ENCODE measurements at regions not wholly inside any gene's neighbourhood (a gene's known extent, or its start where the extent isn't known, plus 50 kb on each side); places are given as distances from the start of the nearest gene placed in this dataset.

GRCh38 chr10:6711881-6712280 lies 131.8 kb upstream of the PRKCQ start:
- Histone ChIP-seq H3K4me3 (ENCODE audit: low read length in 2 of 2) (no peak overlapping the region), H3K27me3 (ENCODE audit: control insufficient read depth in 3 of 3, insufficient read depth in 3 of 3, low read depth in 1 of 3, low read length in 3 of 3) (no peaks in the 10 kb centered on the region), H2BK120ac (ENCODE audit: low read depth, low read length) (no peak overlapping the region), H3K36me3 (replicated peaks in 1 of 2; ENCODE audit: control insufficient read depth in 2 of 2, insufficient read depth in 2 of 2, low read length in 2 of 2) (no peaks in the 10 kb centered on the region), H3K4ac (ENCODE audit: low read length) (no peak overlapping the region), H4K8ac (ENCODE audit: low read depth, low read length) (no peak overlapping the region), H3K23ac (ENCODE audit: low read depth, low read length, poor library complexity) (no peak overlapping the region), H3K4me1 (ENCODE audit: control insufficient read depth in 2 of 2, insufficient read depth in 1 of 2, low read depth in 1 of 2, low read length in 2 of 2) (no peaks in the 10 kb centered on the region), H3K18ac (ENCODE audit: low read length) (no peak overlapping the region), H2BK12ac (ENCODE audit: low read length) (no peak overlapping the region), H3K14ac (ENCODE audit: low read length) (no peak overlapping the region), H2BK5ac (ENCODE audit: low read length) (no peak overlapping the region), H3K9ac (ENCODE audit: low read depth, low read length, poor library complexity) (no peak overlapping the region), H3K79me1 (ENCODE audit: low read depth, low read length) (no peaks in the 10 kb centered on the region), H4K91ac (ENCODE audit: low read depth, low read length, poor library complexity) (no peak overlapping the region), H2AFZ (ENCODE audit: low read length) (no peak overlapping the region), H3K9me3 (replicated peaks in 1 of 2; ENCODE audit: control insufficient read depth in 2 of 2, insufficient read depth in 1 of 2, low read depth in 1 of 2, low read length in 2 of 2) (no peaks in the 10 kb centered on the region), H3K27ac (replicated peaks; ENCODE audit: low read length) (no peak overlapping the region), H3K4me2 (ENCODE audit: insufficient read depth, low read length, poor library complexity, severe bottlenecking) (no peak overlapping the region), H2BK15ac (ENCODE audit: low read length) (no peak overlapping the region), H2AK5ac (ENCODE audit: low read depth, low read length) (no peak overlapping the region)
- DNase-seq (ENCODE audit: low spot score), result no peak
- 100% methylated on average over 2 of the region's 17 CpGs; no CpG with 5 or more reads in 1 of the 2 donors for WGBS, 2 donors (ENCODE audit: extremely low coverage in 2 of 2, insufficient read length in 2 of 2, insufficient replicate concordance in 1 of 2)

DNA sequence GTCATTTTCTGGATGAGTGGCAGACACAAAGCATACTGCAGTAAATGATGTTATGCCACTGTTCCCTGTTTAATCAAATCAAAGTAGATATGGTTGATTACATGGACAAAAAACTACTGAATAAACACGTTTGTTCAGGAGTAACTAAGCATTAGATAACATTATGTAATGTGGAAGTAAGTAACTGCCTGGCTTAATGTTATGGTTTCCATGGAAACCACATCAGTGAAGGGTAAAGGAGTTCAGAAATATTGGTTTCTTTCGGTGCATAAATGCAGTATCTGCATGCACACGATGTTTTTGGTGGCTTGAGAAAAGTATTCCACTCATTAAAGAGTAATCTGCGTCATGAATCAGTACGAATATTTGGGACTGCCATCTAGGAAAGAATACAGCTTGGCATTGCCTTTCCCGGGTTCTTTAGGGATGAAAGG lies 131.3 kb upstream of the PRKCQ start:
- Histone ChIP-seq H2BK5ac (ENCODE audit: low read length) (no peak overlapping the region), H3K4me1 (ENCODE audit: control insufficient read depth in 2 of 2, insufficient read depth in 1 of 2, low read depth in 1 of 2, low read length in 2 of 2) (no peaks in the 10 kb centered on the region), H2BK15ac (ENCODE audit: low read length) (no peak overlapping the region), H4K91ac (ENCODE audit: low read depth, low read length, poor library complexity) (no peak overlapping the region), H3K9me3 (replicated peaks in 1 of 2; ENCODE audit: control insufficient read depth in 2 of 2, insufficient read depth in 1 of 2, low read depth in 1 of 2, low read length in 2 of 2) (no peaks in the 10 kb centered on the region), H3K27me3 (ENCODE audit: control insufficient read depth in 3 of 3, insufficient read depth in 3 of 3, low read depth in 1 of 3, low read length in 3 of 3) (no peaks in the 10 kb centered on the region), H4K8ac (ENCODE audit: low read depth, low read length) (no peak overlapping the region), H3K9ac (ENCODE audit: low read depth, low read length, poor library complexity) (no peak overlapping the region), H2AK5ac (ENCODE audit: low read depth, low read length) (no peak overlapping the region), H3K79me1 (ENCODE audit: low read depth, low read length) (no peaks in the 10 kb centered on the region), H3K14ac (ENCODE audit: low read length) (no peak overlapping the region), H2AFZ (ENCODE audit: low read length) (no peak overlapping the region), H3K23ac (ENCODE audit: low read depth, low read length, poor library complexity) (no peak overlapping the region), H2BK120ac (ENCODE audit: low read depth, low read length) (no peak overlapping the region), H3K36me3 (replicated peaks in 1 of 2; ENCODE audit: control insufficient read depth in 2 of 2, insufficient read depth in 2 of 2, low read length in 2 of 2) (no peaks in the 10 kb centered on the region), H3K4ac (ENCODE audit: low read length) (no peak overlapping the region), H2BK12ac (ENCODE audit: low read length) (no peak overlapping the region), H3K18ac (ENCODE audit: low read length) (no peak overlapping the region), H3K27ac (replicated peaks; ENCODE audit: low read length) (no peak overlapping the region), H3K4me2 (ENCODE audit: insufficient read depth, low read length, poor library complexity, severe bottlenecking) (no peak overlapping the region), H3K4me3 (ENCODE audit: low read length in 2 of 2) (no peak overlapping the region)
- WGBS, 2 donors (ENCODE audit: extremely low coverage in 2 of 2, insufficient read length in 2 of 2, insufficient replicate concordance in 1 of 2), result no CpG with 5 or more reads among the region's 6 CpGs
- DNase-seq (ENCODE audit: low spot score), result no peak

- Histone ChIP-seq H3K14ac (ENCODE audit: low read length) (no peak overlapping the region), H3K27me3 (ENCODE audit: control insufficient read depth in 3 of 3, insufficient read depth in 3 of 3, low read depth in 1 of 3, low read length in 3 of 3) (no peaks in the 10 kb centered on the region), H2AFZ (ENCODE audit: low read length) (no peak overlapping the region), H2BK5ac (ENCODE audit: low read length) (no peak overlapping the region), H2AK5ac (ENCODE audit: low read depth, low read length) (no peak overlapping the region), H3K9ac (ENCODE audit: low read depth, low read length, poor library complexity) (no peak overlapping the region), H3K18ac (ENCODE audit: low read length) (no peak overlapping the region), H3K27ac (replicated peaks; ENCODE audit: low read length) (no peak overlapping the region), H3K9me3 (replicated peaks in 1 of 2; ENCODE audit: control insufficient read depth in 2 of 2, insufficient read depth in 1 of 2, low read depth in 1 of 2, low read length in 2 of 2) (no peaks in the 10 kb centered on the region), H4K8ac (ENCODE audit: low read depth, low read length) (no peak overlapping the region), H3K4ac (ENCODE audit: low read length) (no peak overlapping the region), H2BK15ac (ENCODE audit: low read length) (no peak overlapping the region), H2BK120ac (ENCODE audit: low read depth, low read length) (no peak overlapping the region), H3K4me1 (ENCODE audit: control insufficient read depth in 2 of 2, insufficient read depth in 1 of 2, low read depth in 1 of 2, low read length in 2 of 2) (no peaks in the 10 kb centered on the region), H4K91ac (ENCODE audit: low read depth, low read length, poor library complexity) (no peak overlapping the region), H3K4me3 (ENCODE audit: low read length in 2 of 2) (no peak overlapping the region), H3K4me2 (ENCODE audit: insufficient read depth, low read length, poor library complexity, severe bottlenecking) (no peak overlapping the region), H3K79me1 (ENCODE audit: low read depth, low read length) (no peaks in the 10 kb centered on the region), H3K23ac (ENCODE audit: low read depth, low read length, poor library complexity) (no peak overlapping the region), H2BK12ac (ENCODE audit: low read length) (no peak overlapping the region), H3K36me3 (replicated peaks in 1 of 2; ENCODE audit: control insufficient read depth in 2 of 2, insufficient read depth in 2 of 2, low read length in 2 of 2) (no peaks in the 10 kb centered on the region)
- DNase-seq (ENCODE audit: low spot score), result no peak
- 100% methylated on average over 1 of the region's 4 CpGs; no CpG with 5 or more reads in 1 of the 2 donors for WGBS, 2 donors (ENCODE audit: extremely low coverage in 2 of 2, insufficient read length in 2 of 2, insufficient replicate concordance in 1 of 2)
These were observed 127.3 kb upstream of the PRKCQ start for GRCh38 chr10:6707352-6707751.

GRCh38 chr10:6706725-6707124 lies 126.6 kb upstream of the PRKCQ start:
- H3K4me3 ChIP-seq (ENCODE audit: low read length in 2 of 2), result no peak overlapping the region
- no peak overlapping the region for H3K23ac ChIP-seq (ENCODE audit: low read depth, low read length, poor library complexity)
- H3K14ac ChIP-seq (ENCODE audit: low read length), result no peak overlapping the region
- no peaks in the 10 kb centered on the region for H3K27me3 ChIP-seq (ENCODE audit: control insufficient read depth in 3 of 3, insufficient read depth in 3 of 3, low read depth in 1 of 3, low read length in 3 of 3)
- no peak overlapping the region for H3K4me2 ChIP-seq (ENCODE audit: insufficient read depth, low read length, poor library complexity, severe bottlenecking)
- no peaks in the 10 kb centered on the region for H3K4me1 ChIP-seq (ENCODE audit: control insufficient read depth in 2 of 2, insufficient read depth in 1 of 2, low read depth in 1 of 2, low read length in 2 of 2)
- no peak overlapping the region for H4K8ac ChIP-seq (ENCODE audit: low read depth, low read length)
- no peaks in the 10 kb centered on the region for H3K79me1 ChIP-seq (ENCODE audit: low read depth, low read length)
- no peak overlapping the region for H2BK120ac ChIP-seq (ENCODE audit: low read depth, low read length)
- DNase-seq (ENCODE audit: low spot score), result no peak
- no peak overlapping the region for H3K18ac ChIP-seq (ENCODE audit: low read length)
- no peaks in the 10 kb centered on the region for H3K9me3 ChIP-seq (replicated peaks in 1 of 2; ENCODE audit: control insufficient read depth in 2 of 2, insufficient read depth in 1 of 2, low read depth in 1 of 2, low read length in 2 of 2)
- no peaks in the 10 kb centered on the region for H3K36me3 ChIP-seq (replicated peaks in 1 of 2; ENCODE audit: control insufficient read depth in 2 of 2, insufficient read depth in 2 of 2, low read length in 2 of 2)
- H2BK15ac ChIP-seq (ENCODE audit: low read length), result no peak overlapping the region
- H3K4ac ChIP-seq (ENCODE audit: low read length), result no peak overlapping the region
- H2BK12ac ChIP-seq (ENCODE audit: low read length), result no peak overlapping the region
- no peak overlapping the region for H2AFZ ChIP-seq (ENCODE audit: low read length)
- no peak overlapping the region for H2AK5ac ChIP-seq (ENCODE audit: low read depth, low read length)
- no peak overlapping the region for H3K27ac ChIP-seq (replicated peaks; ENCODE audit: low read length)
- no CpG with 5 or more reads among the region's 4 CpGs for WGBS, 2 donors (ENCODE audit: extremely low coverage in 2 of 2, insufficient read length in 2 of 2, insufficient replicate concordance in 1 of 2)
- H3K9ac ChIP-seq (ENCODE audit: low read depth, low read length, poor library complexity), result no peak overlapping the region
- no peak overlapping the region for H2BK5ac ChIP-seq (ENCODE audit: low read length)
- H4K91ac ChIP-seq (ENCODE audit: low read depth, low read length, poor library complexity), result no peak overlapping the region

All from neuronal stem cell (in vitro differentiated cells).